Psoas muscle (tissue), 7 donors: ENCODE measurements at regions not wholly inside any gene's neighbourhood (a gene's known extent, or its start where the extent isn't known, plus 50 kb on each side); places are given as distances from the start of the nearest gene placed in this dataset.

Experiments used
- ATAC-seq, 4 donors: fragments of 200-7000 bp; cut with Tn5 transposase; one replicate each; pipeline ENCODE4 v1.9.1; 2020; ENCODE audit warnings: moderate library complexity in 3 of 4, mild to moderate bottlenecking in 2 of 4
- DNase-seq, 2 donors: peaks; one replicate each; pipeline ENCODE4 v3.0.0-alpha.2; 2020
- H3K27ac ChIP-seq: fragments of 200-600 bp; one replicate; pipeline ENCODE4 v1.8.0; 2022
- H3K27me3 ChIP-seq, 3 donors: fragments of 200-600 bp in 1 of 3; one replicate each; pipeline versions ENCODE4 v1.6.1 to v1.8.0; 2013 to 2022; ENCODE audit warnings: low read length in 2 of 3, mild to moderate bottlenecking in 2 of 3, moderate library complexity in 1 of 3; ENCODE audit not compliant: insufficient read depth in 3 of 3
- H3K36me3 ChIP-seq, 2 donors: fragments of 200-600 bp in 1 of 2; one replicate each; pipeline versions ENCODE4 v1.6.1 to v1.8.0; 2013 to 2022; ENCODE audit warnings: low read depth in 1 of 2, mild to moderate bottlenecking in 1 of 2, moderate library complexity in 1 of 2; ENCODE audit not compliant: insufficient read depth in 1 of 2
- H3K4me1 ChIP-seq: fragments of 200-600 bp; one replicate; pipeline ENCODE4 v1.8.0; 2022
- H3K4me3 ChIP-seq: fragments of 200-600 bp; one replicate; pipeline ENCODE4 v1.8.0; 2022; ENCODE audit warnings: mild to moderate bottlenecking
- H3K9me3 ChIP-seq: fragments of 200-600 bp; one replicate; pipeline ENCODE4 v1.8.0; 2022
- WGBS, 3 donors: extraction: QIAGEN DNeasy Blood & Tissue Kit; methylation state at CpG; one replicate each; pipeline versions ENCODE4 v1.1.6 to v1.1.7; 2013; 5-methylcytosine and 5-hydroxymethylcytosine counted together
- intact Hi-C, 2 donors: fragments of 100-400 bp; cut with DNase I; formaldehyde crosslinking; loops; one replicate each; pipeline versions ENCODE4 v1.11.0 to v1.14.2; 2022
- TF ChIP-seq, protein P1 (sequence below): fragments of 200-600 bp; IDR thresholded peaks from one replicate; pipeline ENCODE4 v1.8.0; 2022; ENCODE audit warnings: antibody characterized with exemption
- donor health status: healthy with polysubstance abuse.
- donor health status: DM: no; HTN: no; CAD: no; lungs with moderate emphysema.
- donor health status: Bipolar disorder and iron deficiency.
- donor health status: healthy.
- donor health status: DM: yes; HTN: yes; CAD: no.
- donor health status: DM: no; HTN: no; CAD: no.
- donor health status: DM: yes; HTN: yes; CAD: no.

DNA sequence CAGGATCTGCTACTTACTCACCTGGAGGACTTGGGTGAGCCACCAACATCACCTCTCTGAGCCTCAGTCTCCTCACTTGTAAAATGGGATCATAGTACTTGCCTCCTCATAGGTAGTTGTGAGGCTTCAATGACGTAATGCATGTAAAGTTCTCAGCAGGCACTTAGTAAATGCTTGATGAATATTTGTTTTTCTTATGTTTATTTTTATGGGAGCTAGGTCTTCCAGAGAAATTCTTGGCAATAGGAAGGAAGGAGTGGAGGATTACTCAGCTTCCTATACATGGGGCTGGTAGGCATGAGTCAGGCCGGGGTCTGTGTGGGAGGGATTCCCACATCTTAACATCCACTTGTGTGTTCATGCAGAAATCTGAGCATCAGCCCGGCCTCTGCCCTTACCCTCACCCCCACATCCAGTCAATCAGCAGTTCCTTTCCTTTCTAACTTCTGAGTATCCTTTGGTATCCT is 95.4 kb upstream of the USP24 start:
- DNase-seq (no peak), ATAC-seq (no peak)
- no peaks in the 10 kb centered on the region for H3K27me3 ChIP-seq
- 72 to 74% (median 73%) methylated on average over 3 of the region's 3 CpGs for WGBS, 3 donors
- intact Hi-C loops = no loop called here
- H3K4me1 ChIP-seq = no peaks in the 10 kb centered on the region
- H3K27ac ChIP-seq = no peak overlapping the region
- H3K4me3 ChIP-seq = no peak overlapping the region
- H3K36me3 ChIP-seq = no peaks in the 10 kb centered on the region
- TF ChIP-seq, protein P1, sequence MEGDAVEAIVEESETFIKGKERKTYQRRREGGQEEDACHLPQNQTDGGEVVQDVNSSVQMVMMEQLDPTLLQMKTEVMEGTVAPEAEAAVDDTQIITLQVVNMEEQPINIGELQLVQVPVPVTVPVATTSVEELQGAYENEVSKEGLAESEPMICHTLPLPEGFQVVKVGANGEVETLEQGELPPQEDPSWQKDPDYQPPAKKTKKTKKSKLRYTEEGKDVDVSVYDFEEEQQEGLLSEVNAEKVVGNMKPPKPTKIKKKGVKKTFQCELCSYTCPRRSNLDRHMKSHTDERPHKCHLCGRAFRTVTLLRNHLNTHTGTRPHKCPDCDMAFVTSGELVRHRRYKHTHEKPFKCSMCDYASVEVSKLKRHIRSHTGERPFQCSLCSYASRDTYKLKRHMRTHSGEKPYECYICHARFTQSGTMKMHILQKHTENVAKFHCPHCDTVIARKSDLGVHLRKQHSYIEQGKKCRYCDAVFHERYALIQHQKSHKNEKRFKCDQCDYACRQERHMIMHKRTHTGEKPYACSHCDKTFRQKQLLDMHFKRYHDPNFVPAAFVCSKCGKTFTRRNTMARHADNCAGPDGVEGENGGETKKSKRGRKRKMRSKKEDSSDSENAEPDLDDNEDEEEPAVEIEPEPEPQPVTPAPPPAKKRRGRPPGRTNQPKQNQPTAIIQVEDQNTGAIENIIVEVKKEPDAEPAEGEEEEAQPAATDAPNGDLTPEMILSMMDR = no peak
- H3K9me3 ChIP-seq = no peaks in the 10 kb centered on the region

DNA sequence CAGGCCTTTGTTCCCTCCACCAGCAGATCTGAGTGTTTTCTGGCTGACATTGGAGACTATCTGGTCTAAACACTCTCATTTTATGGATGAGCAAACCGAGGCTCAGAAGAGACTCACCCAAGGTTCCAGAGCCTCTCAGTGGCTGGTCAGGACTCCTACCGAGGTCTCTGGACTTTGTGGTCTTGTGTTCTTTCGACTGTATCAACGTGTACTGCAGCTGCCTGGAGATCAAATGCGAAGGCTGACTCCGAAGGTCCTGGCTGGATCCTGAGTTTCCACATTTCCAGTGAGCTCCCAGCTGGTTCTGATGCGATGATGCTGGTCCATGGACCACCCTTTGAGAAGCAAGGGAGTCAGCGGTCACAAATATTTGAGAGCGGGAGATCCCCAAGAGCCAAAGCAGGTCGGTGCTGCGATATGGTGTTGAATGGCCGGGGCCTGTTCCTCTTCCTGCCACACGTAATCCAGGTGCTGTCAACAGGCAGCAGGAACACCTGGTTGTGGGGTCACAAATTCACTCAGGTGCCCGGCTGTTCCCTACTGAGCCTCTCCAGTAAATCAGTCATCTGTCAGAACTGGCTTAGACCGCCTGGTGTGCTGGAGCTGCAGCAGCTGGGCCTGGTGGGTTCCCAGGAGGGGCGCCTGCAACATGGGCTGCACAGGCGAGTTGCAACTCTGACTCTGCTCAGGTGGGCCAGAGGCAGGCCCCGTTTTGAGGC is 94.8 kb upstream of the USP24 start:
- ATAC-seq = no peak
- 81 to 87% (median 86%) methylated on average over 18 of the region's 18 CpGs for WGBS, 3 donors

DNA sequence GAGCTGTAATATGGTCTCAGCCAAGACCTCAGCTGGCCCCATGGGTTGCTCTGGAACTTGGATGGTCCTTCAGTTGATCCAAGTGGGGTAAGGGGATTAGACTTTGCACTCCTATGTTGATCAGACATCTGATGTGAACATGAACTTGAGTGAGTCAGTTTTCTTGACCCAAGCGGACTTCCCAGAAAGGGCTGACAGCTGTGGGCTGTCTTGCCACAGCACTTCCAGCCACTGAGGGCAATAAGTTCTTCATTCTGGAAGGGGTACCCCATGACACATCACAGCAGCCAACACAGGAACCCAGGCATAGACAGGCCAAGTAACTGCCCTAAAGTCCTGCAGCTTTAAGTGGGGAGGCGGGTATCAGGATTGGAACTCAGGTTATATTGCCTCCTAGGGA is 93.9 kb upstream of the USP24 start:
- Histone ChIP-seq H3K27me3 (no peaks in the 10 kb centered on the region), H3K4me3 (no peak overlapping the region), H3K36me3 (no peaks in the 10 kb centered on the region), H3K27ac (no peak overlapping the region), H3K4me1 (no peaks in the 10 kb centered on the region), H3K9me3 (no peaks in the 10 kb centered on the region)
- no peak for ATAC-seq
- intact Hi-C loops = no loop called here
- no peak for DNase-seq
- TF ChIP-seq, protein P1 = no peak
- 93 to 98% (median 95%) methylated on average over 2 of the region's 2 CpGs for WGBS, 3 donors

More for the DNA sequence above, 94.8 kb upstream of the USP24 start:
- Histone ChIP-seq H3K36me3 (no peaks in the 10 kb centered on the region), H3K9me3 (no peaks in the 10 kb centered on the region), H3K27ac (no peak overlapping the region), H3K4me1 (no peaks in the 10 kb centered on the region), H3K27me3 (no peaks in the 10 kb centered on the region), H3K4me3 (no peak overlapping the region)
- no peak for DNase-seq
- intact Hi-C loops = no loop called here
- TF ChIP-seq, protein P1 = no peak

DNA sequence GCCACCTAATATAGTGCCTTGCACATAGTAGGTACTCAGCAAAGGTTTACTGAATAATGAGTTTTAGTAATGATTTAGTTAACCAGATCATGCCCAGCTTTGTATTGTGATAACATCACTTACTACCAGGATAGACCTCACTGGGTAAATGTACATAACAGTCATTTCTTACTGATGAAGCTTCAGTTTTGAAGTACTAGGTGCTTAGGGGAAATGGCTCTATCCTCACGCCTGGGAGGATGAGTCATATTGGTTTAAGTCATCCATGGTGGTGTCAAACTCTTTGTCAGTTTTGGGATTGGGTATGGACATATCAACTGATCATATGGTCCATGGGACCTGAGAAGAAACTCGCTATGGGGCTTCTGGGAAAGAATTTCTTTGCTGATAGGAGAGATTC is 90.6 kb upstream of the USP24 start:
- H3K4me1 ChIP-seq = no peaks in the 10 kb centered on the region
- intact Hi-C loops = no loop called here

More for the DNA sequence above, 90.6 kb upstream of the USP24 start:
- H3K27me3 ChIP-seq = no peaks in the 10 kb centered on the region
- WGBS, 3 donors = 47 to 64% (median 58%) methylated on average over 2 of the region's 2 CpGs
- H3K36me3 ChIP-seq = no peaks in the 10 kb centered on the region
- TF ChIP-seq, protein P1 = no peak
- no peak overlapping the region for H3K27ac ChIP-seq
- H3K9me3 ChIP-seq = no peaks in the 10 kb centered on the region
- H3K4me3 ChIP-seq = no peak overlapping the region
- ATAC-seq (no peak), DNase-seq (no peak)
